GM19395 (cell line): ENCODE measurements at regions not wholly inside any gene's neighbourhood (a gene's known extent, or its start where the extent isn't known, plus 50 kb on each side); places are given as distances from the start of the nearest gene placed in this dataset.

Experiments
- ATAC-seq: cut with Tn5 transposase; IDR thresholded peaks from one replicate; pipeline ENCODE4 v1.9.1; 2021; ENCODE audit warnings: mild to moderate bottlenecking, moderate library complexity; ENCODE audit not compliant: unreplicated experiment

GRCh38 chr6:137772541-137773250, 94.4 kb upstream of the TNFAIP3 start:
- ATAC-seq, result no peak

- no peak for ATAC-seq
These were observed 91.8 kb upstream of the TNFAIP3 start for GRCh38 chr6:137775227-137775626.

GRCh38 chr6:137775720-137776119, 91.3 kb upstream of the TNFAIP3 start:
- no peak for ATAC-seq

- ATAC-seq, result no peak
These were observed 90.8 kb upstream of the TNFAIP3 start for GRCh38 chr6:137776256-137776655.

GRCh38 chr6:137776786-137777686, 90.0 kb upstream of the TNFAIP3 start:
- no peak for ATAC-seq

GRCh38 chr6:137777687-137778075, 89.4 kb upstream of the TNFAIP3 start:
- no peak for ATAC-seq

GRCh38 chr6:137779982-137780381, 87.1 kb upstream of the TNFAIP3 start:
- no peak for ATAC-seq

- ATAC-seq, result no peak
These were observed 86.5 kb upstream of the TNFAIP3 start for GRCh38 chr6:137780447-137781034.

GRCh38 chr6:137781639-137782038, 85.4 kb upstream of the TNFAIP3 start:
- no peak for ATAC-seq

GRCh38 chr6:137782166-137783039, 84.7 kb upstream of the TNFAIP3 start:
- ATAC-seq, result no peak

- no peak for ATAC-seq
These were observed 83.3 kb upstream of the TNFAIP3 start for GRCh38 chr6:137783710-137784109.

- no peak for ATAC-seq
These were observed 82.5 kb upstream of the TNFAIP3 start for GRCh38 chr6:137784583-137784982.

GRCh38 chr6:137787016-137787415, 80.0 kb upstream of the TNFAIP3 start:
- no peak for ATAC-seq

- no peak for ATAC-seq
These were observed 78.8 kb upstream of the TNFAIP3 start for GRCh38 chr6:137788248-137788647.

- no peak for ATAC-seq
These were observed 75.5 kb upstream of the TNFAIP3 start for GRCh38 chr6:137791281-137792159.

- ATAC-seq, result no peak
These were observed 74.7 kb upstream of the TNFAIP3 start for GRCh38 chr6:137792160-137793033.

- ATAC-seq, result no peak
These were observed 73.1 kb upstream of the TNFAIP3 start for GRCh38 chr6:137793805-137794515.

- ATAC-seq, result no peak
These were observed 72.4 kb upstream of the TNFAIP3 start for GRCh38 chr6:137794516-137795201.
